HG03558 (cell line): ENCODE measurements at regions not wholly inside any gene's neighbourhood (a gene's known extent, or its start where the extent isn't known, plus 50 kb on each side); places are given as distances from the start of the nearest gene placed in this dataset.
"Not testable (repeated sequence)": the region's sequence is repeated elsewhere in the genome, so short reads cannot be mapped to it uniquely, and the experiment has no call there.

Experiments used
- ATAC-seq: cut with Tn5 transposase; IDR thresholded peaks from one replicate; pipeline ENCODE4 v1.9.1; 2021; ENCODE audit warnings: moderate number of reproducible peaks; ENCODE audit not compliant: unreplicated experiment; ENCODE audit errors: extremely low read depth

- no peak for ATAC-seq
These were observed 117.5 kb upstream of the CLINT1 start for GRCh38 chr5:157976429-157976828.

GRCh38 chr5:157972579-157972978, 113.6 kb upstream of the CLINT1 start:
- no peak for ATAC-seq

GRCh38 chr5:157971571-157972216, 112.7 kb upstream of the CLINT1 start:
- ATAC-seq: no peak

- not testable (repeated sequence) for ATAC-seq
These were observed 109.6 kb upstream of the CLINT1 start for GRCh38 chr5:157968570-157968969.

GRCh38 chr5:157965989-157966388, 107.0 kb upstream of the CLINT1 start:
- ATAC-seq: no peak

GRCh38 chr5:157965040-157965678, 106.2 kb upstream of the CLINT1 start:
- no peak for ATAC-seq

GRCh38 chr5:157963761-157964160, 104.8 kb upstream of the CLINT1 start:
- no peak for ATAC-seq

GRCh38 chr5:157963244-157963643, 104.3 kb upstream of the CLINT1 start:
- no peak for ATAC-seq

- not testable (repeated sequence) for ATAC-seq
These were observed 103.7 kb upstream of the CLINT1 start for GRCh38 chr5:157962686-157963085.

- ATAC-seq: no peak
These were observed 103.1 kb upstream of the CLINT1 start for GRCh38 chr5:157961896-157962590.

- no peak for ATAC-seq
These were observed 102.2 kb upstream of the CLINT1 start for GRCh38 chr5:157961176-157961575.

- no peak for ATAC-seq
These were observed 100.4 kb upstream of the CLINT1 start for GRCh38 chr5:157959370-157959769.

- no peak for ATAC-seq
These were observed 97.4 kb upstream of the CLINT1 start for GRCh38 chr5:157956271-157956885.

GRCh38 chr5:157955541-157956172, 96.7 kb upstream of the CLINT1 start:
- no peak for ATAC-seq

- no peak for ATAC-seq
These were observed 93.4 kb upstream of the CLINT1 start for GRCh38 chr5:157952374-157952685.

GRCh38 chr5:157951673-157952373, 92.9 kb upstream of the CLINT1 start:
- no peak for ATAC-seq

- ATAC-seq: no peak
These were observed 90.6 kb upstream of the CLINT1 start for GRCh38 chr5:157949520-157949919.

GRCh38 chr5:157948738-157949410, 89.9 kb upstream of the CLINT1 start:
- peak; percentile 78 for ATAC-seq

GRCh38 chr5:157947156-157947555, 88.2 kb upstream of the CLINT1 start:
- ATAC-seq: no peak

GRCh38 chr5:157945822-157946221, 86.9 kb upstream of the CLINT1 start:
- not testable (repeated sequence) for ATAC-seq
